HG02763 (cell line): ENCODE measurements at regions not wholly inside any gene's neighbourhood (a gene's known extent, or its start where the extent isn't known, plus 50 kb on each side); places are given as distances from the start of the nearest gene placed in this dataset.
"Not testable (repeated sequence)": the region's sequence is repeated elsewhere in the genome, so short reads cannot be mapped to it uniquely, and the experiment has no call there.

Source experiments
- ATAC-seq: cut with Tn5 transposase; IDR thresholded peaks from one replicate; pipeline ENCODE4 v1.9.1; 2021; ENCODE audit warnings: mild to moderate bottlenecking, moderate library complexity; ENCODE audit not compliant: unreplicated experiment

DNA sequence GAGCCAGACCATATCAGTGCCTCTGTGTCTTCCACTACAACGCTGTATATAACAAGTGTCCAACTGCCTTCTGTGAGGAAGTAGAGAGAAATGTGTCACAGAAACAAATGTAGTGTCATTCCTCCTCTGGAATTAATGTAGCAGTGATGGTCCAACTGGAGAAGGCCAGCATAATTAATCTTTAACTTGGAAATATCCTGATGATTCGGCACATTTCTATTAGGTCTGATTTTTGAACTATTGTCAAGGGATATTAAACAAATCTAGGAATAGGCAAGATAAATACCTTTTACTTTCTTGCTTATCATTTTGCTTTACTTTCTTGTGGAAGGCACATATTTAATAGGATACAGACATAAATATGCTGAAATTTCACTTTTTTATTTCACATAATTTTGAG, 446.2 kb upstream of the ALCAM start:
- no peak for ATAC-seq

DNA sequence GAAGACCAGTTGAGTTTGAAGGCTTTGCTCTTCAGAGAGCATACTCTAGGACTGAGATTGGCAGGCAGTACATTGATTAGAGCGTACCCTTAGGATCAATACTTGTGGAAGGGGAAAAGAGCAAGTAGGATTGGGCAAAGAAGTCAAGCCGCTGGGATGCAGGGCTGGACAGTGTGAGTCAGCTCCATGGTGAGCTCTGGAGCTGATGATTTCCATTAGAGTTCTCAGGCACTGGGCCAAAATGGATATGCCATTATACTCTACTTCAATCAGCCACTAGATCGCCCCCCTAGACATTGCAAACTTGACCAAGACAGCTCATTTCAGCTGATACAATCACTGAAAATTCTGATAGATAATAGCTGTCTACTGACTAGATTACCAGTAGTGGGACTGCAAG, 432.7 kb upstream of the ALCAM start:
- ATAC-seq: no peak

DNA sequence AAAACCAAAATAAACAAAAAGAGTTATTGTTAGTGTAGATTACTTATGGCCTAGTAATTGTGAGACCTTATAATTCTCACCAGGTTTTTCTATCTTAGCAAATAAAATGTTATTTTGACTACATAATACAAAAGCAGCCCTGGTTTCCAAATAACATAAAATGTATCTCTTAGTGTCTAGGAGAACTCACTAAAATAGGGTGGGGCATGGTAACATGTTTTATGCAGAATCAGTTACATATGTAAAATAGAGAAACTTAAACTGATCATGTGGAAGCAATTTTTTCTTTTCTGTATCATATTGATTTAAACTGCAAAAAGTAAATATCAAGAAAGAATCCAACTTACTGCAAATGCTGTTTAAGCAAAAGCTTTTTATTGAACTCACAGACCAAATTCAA, 431.1 kb upstream of the ALCAM start:
- no peak for ATAC-seq

DNA sequence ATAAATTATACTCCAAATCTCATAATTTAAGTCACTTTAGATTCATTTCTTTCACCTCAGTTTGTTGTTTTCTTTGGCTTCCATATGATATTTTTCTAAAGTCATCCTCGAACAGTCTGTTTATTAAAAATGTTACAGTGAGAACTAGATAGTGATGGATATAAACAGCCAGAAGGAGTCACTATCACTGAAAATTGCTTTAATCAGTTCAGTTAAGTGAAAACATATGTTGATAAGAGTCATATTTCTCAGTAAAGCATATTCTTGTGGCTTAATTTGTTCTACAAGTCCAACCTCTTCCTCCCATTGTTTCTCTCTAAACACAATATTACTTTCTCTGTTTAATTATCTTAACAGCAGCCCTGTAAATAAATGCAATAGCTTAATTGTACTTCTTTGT, 427.5 kb upstream of the ALCAM start:
- ATAC-seq: no peak

DNA sequence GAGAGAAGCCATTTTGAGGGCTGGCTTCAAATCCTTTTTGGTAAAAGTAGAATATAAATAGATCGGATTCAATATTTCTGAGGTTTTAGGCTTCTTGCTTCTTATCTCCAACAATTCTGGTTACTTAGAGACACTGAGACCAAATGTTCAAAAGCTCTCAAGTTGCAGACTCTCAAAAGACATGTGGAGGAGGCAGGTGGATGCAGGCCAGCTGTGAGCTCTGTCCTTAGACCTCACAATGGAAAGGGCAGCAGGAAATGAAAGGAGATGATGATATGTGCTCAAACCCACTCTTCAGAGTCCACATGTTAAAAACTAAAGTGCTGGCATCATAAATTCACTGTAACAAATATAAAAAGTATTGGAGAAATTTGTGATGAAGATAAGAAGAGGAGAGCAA, 424.9 kb upstream of the ALCAM start:
- no peak for ATAC-seq

DNA sequence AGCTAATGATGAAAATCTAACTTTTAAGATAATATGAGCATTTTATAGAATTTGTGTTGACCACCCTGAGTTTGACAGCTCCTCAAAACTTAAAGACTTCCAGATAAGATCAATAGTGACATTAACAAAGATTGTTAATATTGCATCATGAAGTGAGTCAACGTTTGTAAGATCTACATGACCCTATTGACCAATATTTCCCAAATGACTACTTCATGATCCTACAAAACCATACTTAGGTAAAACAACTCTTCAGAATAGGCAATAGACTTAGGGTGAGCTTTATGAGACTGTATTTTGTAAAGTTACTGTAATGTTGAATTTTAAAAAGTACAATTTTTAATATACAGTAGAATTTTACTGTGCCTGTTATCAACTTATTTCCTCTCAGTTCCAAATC, 422.7 kb upstream of the ALCAM start:
- ATAC-seq: no peak

DNA sequence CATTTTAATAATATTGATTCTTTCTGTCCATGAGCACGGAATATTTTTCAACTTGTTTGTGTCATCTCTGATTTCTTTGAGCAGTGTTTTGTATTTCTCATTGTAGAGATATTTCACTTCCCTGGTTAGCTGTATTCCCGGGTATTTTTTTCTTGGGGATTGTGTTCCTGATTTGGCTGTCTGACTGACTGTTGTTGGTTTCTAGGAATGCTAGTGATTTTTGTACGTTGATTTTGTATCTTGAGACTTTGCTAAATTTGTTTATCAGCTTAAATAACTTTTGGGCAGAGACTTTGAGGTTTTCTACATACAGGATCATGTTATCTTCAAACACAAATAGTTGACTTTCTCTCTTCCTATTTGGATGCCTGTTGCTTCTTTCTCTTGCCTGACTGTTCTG, 418.8 kb upstream of the ALCAM start:
- ATAC-seq: no peak

DNA sequence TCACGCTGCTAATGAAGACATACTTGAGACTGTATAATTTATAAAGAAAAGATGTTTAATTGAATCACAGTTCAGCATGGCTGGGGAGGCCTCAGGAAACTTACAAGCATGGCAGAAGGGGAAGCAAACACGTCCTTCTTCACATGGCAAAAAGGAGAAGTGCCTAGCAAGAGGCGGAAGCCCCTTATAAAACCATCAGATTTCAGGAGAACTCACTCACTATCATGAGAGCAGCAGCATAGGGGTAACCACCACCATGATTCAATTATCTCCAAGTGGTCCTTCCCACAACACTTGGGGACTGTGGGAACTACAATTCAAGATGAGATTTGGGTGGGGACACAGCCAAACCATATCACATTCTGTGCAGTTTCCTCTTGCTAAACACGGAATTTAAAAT, 416.9 kb upstream of the ALCAM start:
- ATAC-seq: not testable (repeated sequence)

DNA sequence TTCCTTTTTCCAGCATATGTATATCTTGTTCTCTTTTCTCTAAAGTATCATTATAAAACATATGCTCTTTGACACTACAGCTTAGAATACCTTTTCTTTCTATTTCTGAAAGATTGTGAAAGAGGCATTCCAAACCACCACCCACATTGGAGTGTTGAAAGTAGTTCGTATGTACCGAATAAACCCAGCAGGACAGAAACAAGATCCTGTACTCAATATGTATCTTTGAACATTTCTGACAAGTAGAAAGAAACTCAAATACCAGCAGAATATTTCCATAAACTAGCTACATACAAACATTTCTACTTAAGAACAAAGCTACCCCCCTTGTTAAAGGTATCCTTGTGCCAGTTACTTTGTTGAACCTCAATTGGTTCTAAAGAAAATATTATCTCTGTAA, 415.3 kb upstream of the ALCAM start:
- ATAC-seq: no peak

DNA sequence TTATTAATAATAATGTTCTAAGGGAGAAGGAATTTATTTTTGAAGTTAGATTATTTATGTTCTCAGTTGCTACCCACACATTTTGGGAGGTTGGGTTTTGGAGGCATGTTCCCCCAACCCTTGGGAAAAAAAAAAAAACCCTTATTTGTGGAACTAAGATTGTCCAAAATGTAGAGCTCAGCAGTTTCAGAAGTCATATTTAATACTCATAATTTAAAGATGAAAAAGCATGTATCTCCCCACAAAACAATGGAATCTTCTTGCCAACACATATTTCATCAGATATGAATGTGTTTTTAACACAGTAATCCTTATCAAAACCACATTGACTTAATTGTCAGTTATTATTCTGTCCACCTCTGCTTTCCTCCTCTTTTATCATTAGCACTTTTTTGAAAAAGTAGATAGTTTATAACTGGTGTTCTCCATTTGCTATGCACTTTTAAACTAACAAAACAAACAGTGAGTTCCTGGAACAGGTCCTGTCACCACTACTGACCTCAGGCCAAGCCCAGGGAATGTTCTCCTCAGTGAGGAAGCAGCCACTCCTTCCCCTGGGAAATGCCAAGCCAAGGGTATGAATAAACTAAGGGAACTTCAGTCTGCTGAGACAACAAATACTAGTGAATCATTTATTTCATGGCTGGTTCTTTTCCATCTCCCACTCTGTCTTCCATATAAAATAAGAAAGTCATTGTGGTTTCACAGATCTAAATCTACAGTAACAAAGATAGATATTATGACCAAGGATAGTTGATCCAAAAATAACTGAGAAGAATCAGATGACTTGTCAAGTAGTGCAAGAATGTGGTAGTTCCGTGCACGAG, 414.4 kb upstream of the ALCAM start:
- ATAC-seq: no peak

DNA sequence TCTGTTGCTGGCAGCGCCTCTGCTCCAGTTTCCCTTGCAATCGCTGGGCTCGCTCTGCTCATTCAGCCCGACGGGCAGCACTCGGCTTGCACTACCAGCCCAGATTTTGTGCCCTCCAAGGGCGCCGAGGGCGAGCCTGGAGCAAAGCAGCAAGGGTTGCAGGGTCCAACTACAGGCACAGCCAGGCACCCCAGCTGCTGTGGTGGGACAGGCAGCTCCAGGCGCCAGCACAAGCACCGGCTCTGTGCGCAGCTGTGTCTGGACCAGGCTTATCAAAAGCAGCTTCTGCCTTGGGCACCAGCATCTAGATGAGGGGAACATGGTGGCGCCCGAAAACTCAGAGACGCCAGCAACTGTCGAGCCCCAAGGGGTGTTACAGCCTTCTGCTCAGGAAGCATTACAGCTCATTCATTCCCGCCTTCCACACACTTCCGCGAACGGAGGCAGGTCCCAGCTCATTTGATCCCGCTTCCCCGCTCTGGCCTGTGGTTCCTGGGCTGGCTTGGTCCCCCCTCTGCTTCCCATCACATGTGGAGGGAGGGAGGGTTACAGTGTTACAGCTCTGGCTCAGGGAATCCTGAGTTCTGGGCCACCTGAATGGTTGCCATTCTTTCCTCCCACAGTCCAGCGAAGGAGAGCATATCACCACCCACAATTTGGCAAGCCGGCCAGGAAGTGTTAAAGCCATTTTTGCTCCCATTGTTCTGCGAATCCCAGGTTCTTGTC, 409.9 kb upstream of the ALCAM start:
- no peak for ATAC-seq

DNA sequence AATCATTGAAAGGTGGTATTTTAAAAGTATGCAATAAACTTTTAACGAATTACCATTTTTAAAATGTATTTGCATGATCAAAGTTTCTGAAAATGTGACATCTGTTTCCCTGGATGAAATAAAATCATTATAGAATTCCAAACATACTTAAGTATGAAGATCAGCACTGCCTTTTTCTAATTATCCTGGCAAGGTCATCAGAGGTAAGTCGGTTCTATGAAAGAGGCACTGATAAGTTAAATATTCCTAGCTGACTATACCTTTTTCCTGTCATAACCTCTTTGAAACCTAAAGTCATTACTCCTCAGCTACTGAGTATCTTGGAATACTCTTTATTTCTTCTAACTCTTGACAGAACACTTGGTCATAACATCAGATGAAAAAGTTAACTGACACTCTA, 406.1 kb upstream of the ALCAM start:
- ATAC-seq: no peak

DNA sequence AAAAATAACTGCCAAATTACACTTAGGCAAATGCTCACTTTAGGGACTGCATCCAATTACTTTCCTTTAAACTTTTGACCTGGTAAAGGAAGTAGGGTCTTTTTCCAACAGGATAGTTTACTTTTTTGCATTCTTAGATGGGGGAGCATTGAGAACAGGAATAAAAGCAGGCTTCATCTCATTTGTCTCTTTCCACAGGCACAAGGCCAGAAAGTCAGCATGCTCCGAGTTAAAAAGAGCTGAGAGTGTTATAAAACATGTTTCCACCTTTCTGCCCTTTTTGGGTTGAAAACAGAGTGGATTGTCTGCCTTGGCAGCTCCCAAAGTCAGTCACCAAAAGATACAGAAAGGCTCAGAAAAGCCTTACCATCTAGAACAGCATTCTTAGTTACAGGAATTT, 404.9 kb upstream of the ALCAM start:
- ATAC-seq: no peak

DNA sequence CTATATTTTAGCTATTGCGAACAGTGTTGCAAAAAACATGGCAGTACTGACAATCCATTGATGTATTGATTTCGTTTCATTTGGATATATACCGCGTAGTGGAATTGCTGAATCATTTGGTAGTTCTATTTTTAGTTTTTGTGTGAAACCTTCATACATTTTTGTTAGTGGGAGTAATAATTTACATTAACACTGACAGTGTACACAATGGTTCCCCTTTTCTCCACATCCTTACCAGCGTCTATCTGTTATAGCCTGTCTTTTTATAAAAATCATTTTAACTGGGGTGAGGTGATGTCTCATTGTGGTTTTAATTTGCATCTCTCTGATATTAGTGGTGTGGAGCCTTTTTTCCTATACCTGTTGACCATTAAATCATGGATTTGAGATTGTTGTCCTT, 392.4 kb upstream of the ALCAM start:
- no peak for ATAC-seq

DNA sequence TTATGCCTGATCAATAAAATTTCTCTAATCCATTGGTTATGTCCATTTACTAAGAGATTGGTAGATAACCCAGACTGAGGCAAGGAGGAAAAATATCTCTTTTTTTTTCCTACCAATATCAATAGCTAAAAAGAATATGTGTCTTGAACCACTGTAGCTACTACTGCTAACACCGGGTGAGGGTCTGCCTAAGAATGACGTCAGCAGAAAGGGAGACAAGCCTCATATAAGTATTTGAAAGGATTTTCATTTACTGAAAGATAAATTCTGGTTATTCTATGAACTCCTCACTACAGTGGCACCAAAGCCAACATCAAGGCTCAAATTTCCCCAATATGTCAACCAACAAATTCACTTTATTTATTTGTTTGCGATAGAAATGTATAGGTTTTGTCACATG, 389.0 kb upstream of the ALCAM start:
- ATAC-seq: no peak

DNA sequence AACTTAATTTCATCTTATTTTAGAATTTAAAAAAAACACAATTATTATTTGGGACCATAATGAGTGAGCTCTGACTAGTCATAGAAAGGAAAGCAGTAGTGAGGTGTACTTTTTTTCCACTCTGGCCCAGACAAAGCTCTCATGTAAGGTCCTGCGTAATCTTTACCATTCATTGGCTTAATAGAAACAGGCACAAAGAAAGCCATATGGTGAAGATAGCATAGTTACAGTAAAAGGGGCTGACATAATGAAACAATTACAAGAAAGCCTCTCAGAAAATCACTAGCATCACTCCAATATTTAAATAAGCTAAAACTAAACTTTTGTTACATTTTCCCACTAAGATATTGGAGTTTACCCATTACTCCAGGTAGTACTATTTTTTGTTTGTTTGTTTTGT, 384.6 kb upstream of the ALCAM start:
- no peak for ATAC-seq

DNA sequence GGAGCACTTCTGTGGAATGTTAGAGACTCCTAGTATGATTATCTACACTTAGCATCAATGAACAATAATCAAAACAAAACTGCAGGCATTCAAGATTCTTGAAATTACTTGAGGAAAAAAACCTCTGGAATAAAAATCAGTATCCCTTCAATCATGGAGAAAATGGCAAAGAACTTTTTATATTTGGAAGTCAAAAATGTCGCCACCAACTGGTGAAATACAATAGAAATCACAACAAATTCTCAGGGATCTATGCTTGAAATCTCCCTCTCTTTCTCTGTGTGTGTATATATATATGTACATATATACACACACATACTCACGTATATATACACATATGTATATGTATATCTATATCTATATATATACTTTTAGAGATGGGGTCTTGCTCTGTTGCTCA, 378.9 kb upstream of the ALCAM start:
- ATAC-seq: no peak

DNA sequence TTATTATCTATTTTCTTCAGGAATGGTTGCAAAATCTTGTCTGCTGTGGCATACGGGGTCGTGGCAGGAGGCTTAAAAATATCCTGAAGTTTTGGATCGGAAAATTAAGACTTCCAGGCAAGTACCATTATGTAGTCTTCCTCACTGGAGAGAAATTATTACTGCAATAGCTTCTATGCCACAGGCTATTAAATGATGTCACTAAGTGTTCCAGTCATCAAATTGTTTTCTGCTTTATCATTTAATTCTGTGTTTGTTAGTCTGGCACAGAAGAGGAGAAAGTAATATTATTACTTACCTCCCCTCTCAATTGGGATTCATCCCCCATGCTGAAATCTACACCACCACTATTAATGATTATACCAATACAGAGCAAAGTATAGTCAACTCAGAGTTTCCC, 378.2 kb upstream of the ALCAM start:
- ATAC-seq: no peak

DNA sequence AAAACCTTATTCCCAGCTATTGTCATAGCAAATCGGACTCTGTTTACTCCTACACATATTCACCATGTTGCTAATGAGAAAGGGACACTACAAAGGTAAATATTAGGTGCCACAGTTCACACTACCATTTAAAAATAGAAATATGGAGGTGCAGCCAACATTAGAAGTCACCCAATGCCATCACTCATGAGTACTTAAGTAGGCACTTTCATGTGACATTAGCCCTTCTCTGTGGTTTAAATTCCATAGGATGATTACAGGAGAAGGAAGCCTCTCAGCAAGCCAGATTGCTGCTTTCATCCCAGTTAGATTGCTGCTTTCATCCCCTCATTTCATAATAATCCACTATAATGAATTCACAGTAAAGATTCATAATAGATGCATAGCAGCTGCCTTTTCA, 376.8 kb upstream of the ALCAM start:
- ATAC-seq: no peak

DNA sequence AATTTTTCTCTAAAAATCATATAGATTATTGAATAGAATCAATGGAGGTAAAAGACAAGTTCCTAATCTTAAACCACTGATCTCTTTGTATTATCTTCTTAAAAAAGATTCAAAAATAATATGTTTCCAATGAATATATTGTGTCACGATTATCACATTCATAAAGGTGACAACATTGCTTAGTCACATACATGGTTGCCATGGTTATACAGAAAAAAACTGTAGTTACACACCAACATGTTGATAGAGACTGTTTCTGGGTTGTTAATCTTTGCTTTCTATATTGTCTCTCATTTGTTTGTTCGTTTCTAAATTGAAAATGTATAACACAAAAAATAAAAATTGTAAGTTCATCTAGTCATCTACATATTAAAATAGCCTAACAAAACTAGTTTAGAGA, 376.0 kb upstream of the ALCAM start:
- no peak for ATAC-seq

DNA sequence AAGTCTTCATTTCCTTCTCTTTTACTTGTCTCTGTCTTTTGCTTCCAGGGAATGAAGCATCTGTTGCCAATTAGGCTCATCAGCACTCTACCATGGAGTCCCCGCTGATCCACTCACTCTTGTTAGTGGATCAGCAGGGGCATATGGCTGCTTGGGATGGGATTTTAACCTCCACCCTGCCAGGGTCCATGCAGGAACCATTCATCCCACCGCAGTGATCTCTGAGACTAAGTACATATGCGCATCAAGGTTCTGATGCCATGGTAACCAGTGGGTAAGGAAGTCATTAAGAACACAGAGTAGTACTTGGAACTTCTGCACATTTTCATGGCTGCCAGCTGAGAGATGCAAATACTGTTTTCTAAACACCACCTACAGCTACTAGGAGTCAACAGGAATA, 374.0 kb upstream of the ALCAM start:
- ATAC-seq: no peak

DNA sequence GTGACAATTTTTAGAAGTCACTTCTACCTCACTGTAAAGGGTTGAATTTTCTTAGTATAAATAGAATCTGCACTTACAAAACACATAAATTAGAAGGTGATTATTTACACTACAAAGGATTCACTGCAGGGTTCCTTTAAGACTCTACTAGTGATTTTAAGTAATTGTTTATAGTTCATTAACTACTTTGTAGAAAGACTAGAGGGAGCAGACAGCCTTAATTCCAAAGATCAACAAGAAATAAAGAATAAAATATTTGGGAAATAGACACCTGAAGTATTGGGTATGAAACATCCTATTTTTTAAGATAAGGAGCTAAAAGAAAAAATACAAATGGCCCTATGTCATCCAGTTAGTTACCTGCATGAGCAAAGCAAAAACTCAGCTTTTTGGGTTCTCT, 360.5 kb upstream of the ALCAM start:
- ATAC-seq: no peak

DNA sequence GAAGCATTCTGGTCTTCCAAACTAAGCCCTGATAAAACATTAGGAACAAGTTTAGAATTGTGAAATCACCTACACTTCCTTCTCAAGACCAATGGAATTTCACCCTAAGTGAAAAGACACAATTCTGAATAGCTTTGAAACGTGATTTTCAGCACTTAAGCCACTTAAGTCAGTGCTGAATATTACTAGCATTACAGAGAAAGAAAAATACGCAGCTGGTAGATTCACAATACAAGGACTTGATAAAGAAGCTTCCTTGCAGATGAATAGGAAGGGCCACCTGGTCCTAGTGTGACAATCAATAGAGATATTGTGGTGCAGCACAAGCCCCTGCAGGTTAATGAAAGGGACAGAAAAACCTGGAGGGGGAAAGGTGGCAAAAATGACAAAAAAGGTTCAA, 353.1 kb upstream of the ALCAM start:
- no peak for ATAC-seq
